OCI-LY1 (cell line): ENCODE measurements at regions not wholly inside any gene's neighbourhood (a gene's known extent, or its start where the extent isn't known, plus 50 kb on each side); places are given as distances from the start of the nearest gene placed in this dataset.

ENCODE experiments used
- CTCF ChIP-seq: fragments of 200-600 bp; sonication (generic), shearing (Covaris generic); IDR thresholded peaks from 2 replicates; pipeline ENCODE4 v1.5.1; 2017; ENCODE audit warnings: mild to moderate bottlenecking, antibody characterized with exemption, low read length, moderate library complexity, mixed read lengths
- EZH2 ChIP-seq: fragments of 200-600 bp; sonication (generic), shearing (Covaris generic); IDR thresholded peaks from 2 replicates; pipeline ENCODE4 v1.8.0; 2017; ENCODE audit warnings: borderline replicate concordance, mixed run types, mild to moderate bottlenecking, antibody characterized with exemption, low read length, moderate library complexity, mixed read lengths

GRCh38 chr5:93911609-93912008 lies 170.2 kb upstream of the POU5F2 start:
- TF ChIP-seq CTCF (no peak), EZH2 (no peak)
